GM19099 (cell line): ENCODE measurements at regions not wholly inside any gene's neighbourhood (a gene's known extent, or its start where the extent isn't known, plus 50 kb on each side); places are given as distances from the start of the nearest gene placed in this dataset.

Source experiments
- POLR2A ChIP-seq: IDR thresholded peaks from 3 replicates; pipeline ENCODE4 v1.6.1; 2011; ENCODE audit warnings: low read depth; ENCODE audit not compliant: insufficient read length; ENCODE audit errors: extremely low read depth

GRCh38 chr3:191889106-191889505, 428.1 kb downstream of the PYDC2 start:
- no peak for TF ChIP-seq POLR2A

DNA sequence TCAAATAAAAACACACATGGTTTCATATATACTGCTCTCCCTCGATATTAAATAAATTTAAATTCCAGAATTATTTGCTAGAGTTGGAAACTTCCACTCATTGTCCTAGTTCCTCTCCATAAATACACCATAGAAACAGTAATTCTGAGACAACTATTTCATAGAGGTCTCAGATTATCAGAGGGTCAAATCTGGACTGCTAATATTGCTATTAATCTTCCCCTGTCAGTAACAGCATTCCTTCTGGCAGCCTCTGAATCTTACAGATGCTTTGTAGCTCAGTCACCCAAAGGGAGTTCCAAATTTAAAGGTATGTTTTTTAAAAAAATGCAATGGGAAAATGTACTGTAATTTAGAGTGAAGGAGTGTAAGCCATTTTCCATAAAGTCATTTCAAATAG, 428.8 kb downstream of the PYDC2 start:
- no peak for TF ChIP-seq POLR2A

- no peak for TF ChIP-seq POLR2A
Observed at GRCh38 chr3:191894406-191894805, 433.4 kb downstream of the PYDC2 start.

DNA sequence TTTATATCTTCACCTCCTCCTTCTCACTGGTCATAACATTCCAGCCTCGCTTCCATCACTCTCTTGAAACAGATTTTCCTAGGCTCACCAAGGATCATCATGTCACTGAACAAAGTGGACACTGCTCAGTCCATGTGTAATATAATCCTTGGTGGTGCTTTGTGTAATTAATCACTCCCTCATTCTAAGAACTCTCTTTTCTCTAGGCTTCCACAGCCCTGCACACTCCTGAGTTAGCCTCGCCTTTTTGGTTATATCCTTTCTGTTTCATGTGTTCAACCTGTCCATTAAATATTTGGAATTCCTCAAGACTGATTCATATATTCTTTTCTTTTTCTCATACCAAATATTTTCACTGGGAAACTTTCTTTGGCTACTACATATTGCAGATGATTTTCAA, 440.8 kb downstream of the PYDC2 start:
- no peak for TF ChIP-seq POLR2A

DNA sequence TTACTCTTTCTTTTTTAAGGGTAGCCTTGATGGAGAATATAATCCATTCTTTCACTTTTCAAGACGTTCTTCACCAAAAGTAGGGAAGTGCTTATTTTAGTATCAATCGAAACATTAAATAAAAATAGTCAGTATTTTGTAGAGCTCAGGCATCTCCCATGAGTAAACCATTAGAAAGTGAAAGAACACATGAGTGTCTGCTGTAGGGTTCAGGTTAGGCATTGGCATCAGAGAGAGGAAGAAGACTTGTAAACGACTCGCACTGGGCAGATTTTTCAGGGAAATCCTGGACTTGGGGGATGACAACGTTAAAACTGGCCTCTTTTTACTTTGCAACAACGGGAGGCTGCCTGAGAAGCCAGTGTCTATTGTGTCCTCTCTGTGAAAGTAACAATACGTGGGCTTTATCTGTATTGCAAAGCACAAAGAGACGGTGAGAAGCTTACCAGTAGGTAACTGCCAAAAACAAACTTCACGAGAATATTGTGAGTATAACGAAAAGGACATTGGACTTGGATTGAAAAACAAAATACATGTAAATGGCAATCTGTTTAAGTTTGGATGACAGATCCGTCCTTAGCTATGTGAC, 451.7 kb downstream of the PYDC2 start:
- TF ChIP-seq POLR2A, result no peak

- no peak for TF ChIP-seq POLR2A
Observed at GRCh38 chr3:191915712-191916111, 454.7 kb downstream of the PYDC2 start.

DNA sequence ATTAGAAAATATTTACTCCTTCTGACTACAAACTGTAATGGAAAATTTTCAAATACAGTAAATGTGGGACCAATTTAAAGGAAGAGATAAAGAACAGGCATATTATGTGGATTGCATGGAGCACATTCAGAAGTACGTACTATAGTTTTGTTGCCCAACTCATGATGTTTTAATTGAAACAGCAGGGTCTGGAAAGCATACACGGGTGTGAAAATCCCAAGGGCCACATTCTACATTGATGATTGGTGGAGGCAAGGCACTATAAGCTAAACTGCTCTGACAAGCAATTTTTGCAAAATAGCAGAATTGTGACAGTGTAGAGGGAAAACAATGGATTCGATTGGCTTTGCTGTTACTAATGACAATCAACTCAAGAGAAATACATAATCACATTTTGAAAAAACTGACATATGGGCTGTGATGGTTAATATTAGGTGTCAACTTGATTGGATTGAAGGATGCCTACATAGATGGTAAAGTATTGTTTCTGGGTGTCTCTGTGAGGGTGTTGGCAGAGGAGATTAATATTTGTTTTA, 458.6 kb downstream of the PYDC2 start:
- TF ChIP-seq POLR2A, result no peak

DNA sequence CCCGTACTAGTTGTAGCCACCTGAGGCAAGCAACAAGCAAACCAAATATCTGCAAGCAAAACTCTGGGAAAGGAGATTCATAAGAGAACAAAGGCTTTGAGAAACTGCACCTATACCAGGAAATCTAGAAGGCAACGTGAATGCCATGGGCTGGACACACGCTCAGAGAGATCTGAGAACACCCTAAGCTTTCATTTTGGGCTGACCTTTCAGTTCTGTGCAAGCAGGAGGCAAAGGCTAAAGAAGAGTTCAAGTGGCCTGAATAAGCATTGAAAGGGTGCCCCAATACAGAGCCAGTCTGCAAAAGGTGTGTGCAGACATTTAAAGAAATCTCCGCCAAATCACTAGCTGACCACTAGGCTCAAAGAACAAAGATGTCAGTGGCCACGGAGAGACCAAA, 461.6 kb downstream of the PYDC2 start:
- TF ChIP-seq POLR2A, result no peak

- TF ChIP-seq POLR2A, result no peak
Observed at GRCh38 chr3:191944835-191945234, 483.9 kb downstream of the PYDC2 start.

DNA sequence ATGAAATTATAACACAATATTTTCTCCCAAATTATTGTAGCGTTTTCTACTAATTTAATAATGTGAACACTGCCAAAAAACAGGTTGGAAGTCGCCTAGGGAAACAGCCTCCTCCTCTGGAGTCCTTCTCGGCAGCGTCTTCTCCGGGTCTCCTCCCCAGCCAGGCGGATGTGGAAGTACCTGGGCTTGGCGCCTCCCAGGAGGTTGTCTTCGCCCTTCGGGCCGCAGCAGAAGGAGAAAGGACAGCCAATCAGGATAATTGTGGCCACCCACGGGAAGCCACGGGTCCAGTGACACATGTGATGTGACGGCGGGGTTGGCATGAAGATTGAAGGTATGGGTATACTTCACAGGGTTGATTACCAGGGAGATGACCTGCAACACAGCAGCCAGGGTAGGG, 491.2 kb downstream of the PYDC2 start:
- TF ChIP-seq POLR2A, result no peak

- TF ChIP-seq POLR2A, result no peak
Observed at GRCh38 chr3:191952609-191953008, 491.6 kb downstream of the PYDC2 start.

GRCh38 chr3:191958980-191959671, 498.2 kb downstream of the PYDC2 start:
- no peak for TF ChIP-seq POLR2A

- no peak for TF ChIP-seq POLR2A
Observed at GRCh38 chr3:191959876-191960413, 499.0 kb downstream of the PYDC2 start.

GRCh38 chr3:191961022-191961421, 500.1 kb downstream of the PYDC2 start:
- no peak for TF ChIP-seq POLR2A

- no peak for TF ChIP-seq POLR2A
Observed at GRCh38 chr3:191961529-191961928, 500.6 kb downstream of the PYDC2 start.

GRCh38 chr3:191962324-191962723, 501.4 kb downstream of the PYDC2 start:
- TF ChIP-seq POLR2A, result no peak
